Stomach smooth muscle (tissue), 2 donors: ENCODE measurements at regions not wholly inside any gene's neighbourhood (a gene's known extent, or its start where the extent isn't known, plus 50 kb on each side); places are given as distances from the start of the nearest gene placed in this dataset.
"Not testable (repeated sequence)": the region's sequence is repeated elsewhere in the genome, so short reads cannot be mapped to it uniquely, and the experiment has no call there.

Source experiments
- H3K27ac ChIP-seq: one replicate; pipeline ENCODE4 v1.7.0; 2013; ENCODE audit warnings: mild to moderate bottlenecking, low read length, inconsistent platforms
- H3K27me3 ChIP-seq, 2 donors: one replicate each; pipeline ENCODE4 v1.7.0; 2013; ENCODE audit warnings: low read length in 2 of 2; ENCODE audit not compliant: insufficient read depth in 2 of 2, control insufficient read depth in 1 of 2
- H3K36me3 ChIP-seq, 2 donors: one replicate each; pipeline ENCODE4 v1.7.0; 2013; ENCODE audit warnings: low read length in 2 of 2; ENCODE audit not compliant: control insufficient read depth in 2 of 2, insufficient read depth in 2 of 2
- H3K4me1 ChIP-seq: one replicate; pipeline ENCODE4 v1.7.0; 2013; ENCODE audit warnings: low read length; ENCODE audit not compliant: control insufficient read depth, insufficient read depth
- H3K4me3 ChIP-seq, 2 donors: one replicate each; pipeline ENCODE4 v1.7.0; 2013; ENCODE audit warnings: low read length in 2 of 2
- H3K9ac ChIP-seq, 2 donors: one replicate each; pipeline ENCODE4 v1.7.0; 2013; ENCODE audit warnings: low read length in 2 of 2, mild to moderate bottlenecking in 1 of 2
- H3K9me3 ChIP-seq, 2 donors: one replicate each; pipeline ENCODE4 v1.7.0; 2013; ENCODE audit warnings: low read length in 2 of 2; ENCODE audit not compliant: control insufficient read depth in 2 of 2
- donor health status: healthy.
- donor health status: Pancreatic carcinoma.

GRCh38 chr2:111432423-111432822 is 311.7 kb downstream of the BCL2L11 start:
- not testable (repeated sequence) for H3K9me3 ChIP-seq, H3K4me3 ChIP-seq, H3K9ac ChIP-seq, H3K27me3 ChIP-seq, H3K4me1 ChIP-seq, H3K27ac ChIP-seq, H3K36me3 ChIP-seq

GRCh38 chr2:111432916-111433499 is 312.3 kb downstream of the BCL2L11 start:
- not testable (repeated sequence) for H3K9ac ChIP-seq, H3K27me3 ChIP-seq, H3K4me1 ChIP-seq, H3K36me3 ChIP-seq, H3K4me3 ChIP-seq, H3K9me3 ChIP-seq, H3K27ac ChIP-seq

GRCh38 chr2:111433892-111434607 is 313.3 kb downstream of the BCL2L11 start:
- not testable (repeated sequence) for H3K27me3 ChIP-seq, H3K36me3 ChIP-seq

GRCh38 chr2:111434608-111434939 is 313.9 kb downstream of the BCL2L11 start:
- H3K9me3 ChIP-seq, H3K4me3 ChIP-seq, H3K36me3 ChIP-seq, H3K4me1 ChIP-seq, H3K9ac ChIP-seq, H3K27ac ChIP-seq, H3K27me3 ChIP-seq: not testable (repeated sequence)

More at GRCh38 chr2:111433892-111434607, 313.3 kb downstream of the BCL2L11 start:
- not testable (repeated sequence) for H3K9ac ChIP-seq, H3K27ac ChIP-seq, H3K4me3 ChIP-seq, H3K4me1 ChIP-seq, H3K9me3 ChIP-seq

GRCh38 chr2:111435553-111436310 is 315.0 kb downstream of the BCL2L11 start:
- H3K36me3 ChIP-seq, H3K4me3 ChIP-seq, H3K9ac ChIP-seq, H3K27ac ChIP-seq, H3K4me1 ChIP-seq, H3K9me3 ChIP-seq, H3K27me3 ChIP-seq: not testable (repeated sequence)

- H3K27me3 ChIP-seq, H3K4me1 ChIP-seq, H3K4me3 ChIP-seq, H3K36me3 ChIP-seq, H3K9me3 ChIP-seq, H3K27ac ChIP-seq, H3K9ac ChIP-seq: not testable (repeated sequence)
Observed at GRCh38 chr2:111436411-111436810, 315.7 kb downstream of the BCL2L11 start.

- H3K4me1 ChIP-seq, H3K9ac ChIP-seq, H3K27ac ChIP-seq, H3K27me3 ChIP-seq, H3K36me3 ChIP-seq, H3K9me3 ChIP-seq, H3K4me3 ChIP-seq: not testable (repeated sequence)
Observed at GRCh38 chr2:111437288-111437990, 316.7 kb downstream of the BCL2L11 start.

GRCh38 chr2:111438161-111438560 is 317.4 kb downstream of the BCL2L11 start:
- not testable (repeated sequence) for H3K4me1 ChIP-seq, H3K9ac ChIP-seq, H3K4me3 ChIP-seq, H3K9me3 ChIP-seq, H3K27ac ChIP-seq, H3K27me3 ChIP-seq, H3K36me3 ChIP-seq

GRCh38 chr2:111439237-111439636 is 318.5 kb downstream of the BCL2L11 start:
- not testable (repeated sequence) for H3K4me1 ChIP-seq, H3K27me3 ChIP-seq, H3K4me3 ChIP-seq, H3K27ac ChIP-seq, H3K36me3 ChIP-seq, H3K9me3 ChIP-seq, H3K9ac ChIP-seq

- H3K4me1 ChIP-seq, H3K27ac ChIP-seq, H3K27me3 ChIP-seq, H3K4me3 ChIP-seq, H3K9ac ChIP-seq, H3K36me3 ChIP-seq, H3K9me3 ChIP-seq: not testable (repeated sequence)
Observed at GRCh38 chr2:111441614-111442013, 320.9 kb downstream of the BCL2L11 start.
